ENCODE measurements at regions not wholly inside any gene's neighbourhood (a gene's known extent, or its start where the extent isn't known, plus 50 kb on each side); places are given as distances from the start of the nearest gene placed in this dataset.

DNA sequence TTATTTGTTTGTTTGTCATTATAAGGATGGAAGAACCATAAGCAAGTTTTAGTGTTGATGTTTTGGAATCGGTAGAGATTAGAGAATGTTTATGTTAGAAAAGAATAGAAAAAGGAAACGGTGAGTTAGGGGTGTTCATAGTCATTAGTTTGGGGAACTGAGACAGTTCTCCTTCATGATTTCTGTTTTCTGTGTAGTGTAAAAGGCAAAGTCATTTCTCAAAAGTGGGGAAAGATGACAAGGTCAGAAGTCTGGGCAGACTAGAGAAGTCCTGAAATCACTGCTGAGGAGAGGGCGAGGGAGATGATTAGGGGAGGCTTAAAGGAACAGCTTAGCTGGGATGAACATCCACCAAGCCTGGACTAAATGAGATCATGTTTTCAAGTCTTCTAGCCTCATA lies 498.9 kb downstream of the TTLL7 start:
- TF ChIP-seq, protein P1, sequence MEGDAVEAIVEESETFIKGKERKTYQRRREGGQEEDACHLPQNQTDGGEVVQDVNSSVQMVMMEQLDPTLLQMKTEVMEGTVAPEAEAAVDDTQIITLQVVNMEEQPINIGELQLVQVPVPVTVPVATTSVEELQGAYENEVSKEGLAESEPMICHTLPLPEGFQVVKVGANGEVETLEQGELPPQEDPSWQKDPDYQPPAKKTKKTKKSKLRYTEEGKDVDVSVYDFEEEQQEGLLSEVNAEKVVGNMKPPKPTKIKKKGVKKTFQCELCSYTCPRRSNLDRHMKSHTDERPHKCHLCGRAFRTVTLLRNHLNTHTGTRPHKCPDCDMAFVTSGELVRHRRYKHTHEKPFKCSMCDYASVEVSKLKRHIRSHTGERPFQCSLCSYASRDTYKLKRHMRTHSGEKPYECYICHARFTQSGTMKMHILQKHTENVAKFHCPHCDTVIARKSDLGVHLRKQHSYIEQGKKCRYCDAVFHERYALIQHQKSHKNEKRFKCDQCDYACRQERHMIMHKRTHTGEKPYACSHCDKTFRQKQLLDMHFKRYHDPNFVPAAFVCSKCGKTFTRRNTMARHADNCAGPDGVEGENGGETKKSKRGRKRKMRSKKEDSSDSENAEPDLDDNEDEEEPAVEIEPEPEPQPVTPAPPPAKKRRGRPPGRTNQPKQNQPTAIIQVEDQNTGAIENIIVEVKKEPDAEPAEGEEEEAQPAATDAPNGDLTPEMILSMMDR (IDR thresholded peaks at IDR 0.05) = no peak
- TF ChIP-seq POLR2A (IDR thresholded peaks at IDR 0.05) (no peak), POLR2AphosphoS5 (IDR thresholded peaks at IDR 0.05) (no peak), EP300 (IDR thresholded peaks at IDR 0.05) (no peak)

All from upper lobe of left lung (tissue), 4 donors.